ENCODE measurements at regions not wholly inside any gene's neighbourhood (a gene's known extent, or its start where the extent isn't known, plus 50 kb on each side); places are given as distances from the start of the nearest gene placed in this dataset.

- H3K9me2 ChIP-seq (replicated peaks; ENCODE audit: insufficient read depth, low read length), result no peaks in the 10 kb centered on the region
- no peak overlapping the region for H3K4me2 ChIP-seq (ENCODE audit: low read depth, low read length, poor library complexity, severe bottlenecking)
- TF ChIP-seq EZH2phosphoT487 (conservative IDR thresholded peaks at IDR 0.05; ENCODE audit: low read length), result no peak
- TF ChIP-seq, protein P1, sequence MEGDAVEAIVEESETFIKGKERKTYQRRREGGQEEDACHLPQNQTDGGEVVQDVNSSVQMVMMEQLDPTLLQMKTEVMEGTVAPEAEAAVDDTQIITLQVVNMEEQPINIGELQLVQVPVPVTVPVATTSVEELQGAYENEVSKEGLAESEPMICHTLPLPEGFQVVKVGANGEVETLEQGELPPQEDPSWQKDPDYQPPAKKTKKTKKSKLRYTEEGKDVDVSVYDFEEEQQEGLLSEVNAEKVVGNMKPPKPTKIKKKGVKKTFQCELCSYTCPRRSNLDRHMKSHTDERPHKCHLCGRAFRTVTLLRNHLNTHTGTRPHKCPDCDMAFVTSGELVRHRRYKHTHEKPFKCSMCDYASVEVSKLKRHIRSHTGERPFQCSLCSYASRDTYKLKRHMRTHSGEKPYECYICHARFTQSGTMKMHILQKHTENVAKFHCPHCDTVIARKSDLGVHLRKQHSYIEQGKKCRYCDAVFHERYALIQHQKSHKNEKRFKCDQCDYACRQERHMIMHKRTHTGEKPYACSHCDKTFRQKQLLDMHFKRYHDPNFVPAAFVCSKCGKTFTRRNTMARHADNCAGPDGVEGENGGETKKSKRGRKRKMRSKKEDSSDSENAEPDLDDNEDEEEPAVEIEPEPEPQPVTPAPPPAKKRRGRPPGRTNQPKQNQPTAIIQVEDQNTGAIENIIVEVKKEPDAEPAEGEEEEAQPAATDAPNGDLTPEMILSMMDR (IDR thresholded peaks at IDR 0.05; ENCODE audit: insufficient read depth, low read length, poor library complexity, severe bottlenecking), result no peak
- no peak overlapping the region for H2AFZ ChIP-seq (ENCODE audit: low read depth, low read length, severe bottlenecking)
- H3K79me2 ChIP-seq (ENCODE audit: insufficient read depth, low read length), result no peaks in the 10 kb centered on the region
- H3K4me3 ChIP-seq (ENCODE audit: insufficient read depth, low read length, poor library complexity, severe bottlenecking), result no peak overlapping the region
- H3K9ac ChIP-seq (ENCODE audit: low read length), result no peak overlapping the region
- H3F3A ChIP-seq (ENCODE audit: insufficient read depth), result no peaks in the 10 kb centered on the region
- no peaks in the 10 kb centered on the region for H3K36me3 ChIP-seq (ENCODE audit: low read length)
- H3K27me3 ChIP-seq (ENCODE audit: low read length), result no peaks in the 10 kb centered on the region
- no peak overlapping the region for H3K27ac ChIP-seq (ENCODE audit: low read depth, low read length)
- no peaks in the 10 kb centered on the region for H4K20me1 ChIP-seq (ENCODE audit: low read depth, low read length)
- no peaks in the 10 kb centered on the region for H3K9me3 ChIP-seq (ENCODE audit: insufficient read depth, low read length)
These were observed 1047.2 kb downstream of the GLUD2 start for GRCh38 chrX:122094611-122095010.

DNA sequence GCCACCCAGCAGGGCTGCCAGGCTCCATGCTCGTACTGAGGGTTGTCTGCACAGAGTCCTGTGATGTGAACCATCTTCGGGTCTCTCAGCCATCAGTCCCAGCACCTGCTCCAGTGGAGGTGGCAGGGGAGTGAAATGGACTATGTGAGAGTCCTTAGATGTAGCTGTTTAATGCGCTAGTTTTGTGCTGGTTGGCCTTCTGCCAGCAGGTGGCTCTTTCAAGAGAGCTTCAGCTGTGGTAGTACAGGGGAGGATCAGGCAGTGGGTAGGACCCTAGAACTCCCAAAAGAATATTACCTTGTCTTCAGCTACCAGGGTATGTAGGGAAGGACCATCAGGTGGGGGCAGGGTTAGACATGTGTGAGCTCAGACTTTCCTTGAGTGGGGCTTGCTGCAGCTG is 1066.0 kb downstream of the GLUD2 start:
- TF ChIP-seq, protein P1 (IDR thresholded peaks at IDR 0.05; ENCODE audit: insufficient read depth, low read length, poor library complexity, severe bottlenecking), result no peak
- no peak for TF ChIP-seq EZH2phosphoT487 (conservative IDR thresholded peaks at IDR 0.05; ENCODE audit: low read length)
- Histone ChIP-seq H3K9me2 (replicated peaks; ENCODE audit: insufficient read depth, low read length) (no peaks in the 10 kb centered on the region), H3K36me3 (ENCODE audit: low read length) (no peaks in the 10 kb centered on the region), H4K20me1 (ENCODE audit: low read depth, low read length) (no peaks in the 10 kb centered on the region), H3K4me3 (ENCODE audit: insufficient read depth, low read length, poor library complexity, severe bottlenecking) (no peak overlapping the region), H2AFZ (ENCODE audit: low read depth, low read length, severe bottlenecking) (no peak overlapping the region), H3F3A (ENCODE audit: insufficient read depth) (no peaks in the 10 kb centered on the region), H3K9me3 (ENCODE audit: insufficient read depth, low read length) (no peaks in the 10 kb centered on the region), H3K4me2 (ENCODE audit: low read depth, low read length, poor library complexity, severe bottlenecking) (no peak overlapping the region), H3K27ac (ENCODE audit: low read depth, low read length) (no peak overlapping the region), H3K9ac (ENCODE audit: low read length) (no peak overlapping the region), H3K27me3 (ENCODE audit: low read length) (no peaks in the 10 kb centered on the region), H3K79me2 (ENCODE audit: insufficient read depth, low read length) (no peaks in the 10 kb centered on the region)

DNA sequence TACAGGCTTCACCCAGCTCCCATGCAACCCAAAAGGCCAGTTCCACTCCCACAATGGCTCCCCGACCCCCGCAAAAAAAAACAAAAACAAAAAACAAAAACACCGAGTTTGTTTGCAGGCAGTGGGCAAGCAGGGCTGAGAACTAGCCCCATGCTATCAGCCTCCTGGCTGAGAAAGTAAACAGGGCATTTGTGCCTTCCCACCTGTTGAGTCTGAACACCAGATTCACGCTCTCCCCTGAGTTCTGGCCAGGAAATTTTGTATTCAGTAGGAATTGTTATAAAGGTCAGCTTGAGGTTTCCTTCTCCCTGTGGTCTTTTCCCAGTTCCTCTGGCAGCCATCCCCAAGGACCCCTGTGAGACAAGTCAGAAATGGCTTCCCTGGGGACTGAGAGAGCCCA is 1066.5 kb downstream of the GLUD2 start:
- no peak for TF ChIP-seq EZH2phosphoT487 (conservative IDR thresholded peaks at IDR 0.05; ENCODE audit: low read length)
- TF ChIP-seq, protein P1 (IDR thresholded peaks at IDR 0.05; ENCODE audit: insufficient read depth, low read length, poor library complexity, severe bottlenecking), result no peak
- no peaks in the 10 kb centered on the region for H3K9me2 ChIP-seq (replicated peaks; ENCODE audit: insufficient read depth, low read length)
- no peaks in the 10 kb centered on the region for H3K36me3 ChIP-seq (ENCODE audit: low read length)
- H2AFZ ChIP-seq (ENCODE audit: low read depth, low read length, severe bottlenecking), result no peak overlapping the region
- H3K9me3 ChIP-seq (ENCODE audit: insufficient read depth, low read length), result no peaks in the 10 kb centered on the region
- no peaks in the 10 kb centered on the region for H3F3A ChIP-seq (ENCODE audit: insufficient read depth)
- no peak overlapping the region for H3K4me3 ChIP-seq (ENCODE audit: insufficient read depth, low read length, poor library complexity, severe bottlenecking)
- no peak overlapping the region for H3K9ac ChIP-seq (ENCODE audit: low read length)
- H3K27ac ChIP-seq (ENCODE audit: low read depth, low read length), result no peak overlapping the region
- no peaks in the 10 kb centered on the region for H4K20me1 ChIP-seq (ENCODE audit: low read depth, low read length)
- no peaks in the 10 kb centered on the region for H3K79me2 ChIP-seq (ENCODE audit: insufficient read depth, low read length)
- no peak overlapping the region for H3K4me2 ChIP-seq (ENCODE audit: low read depth, low read length, poor library complexity, severe bottlenecking)
- H3K27me3 ChIP-seq (ENCODE audit: low read length), result no peaks in the 10 kb centered on the region
